ENCODE measurements at regions not wholly inside any gene's neighbourhood (a gene's known extent, or its start where the extent isn't known, plus 50 kb on each side); places are given as distances from the start of the nearest gene placed in this dataset.

DNA sequence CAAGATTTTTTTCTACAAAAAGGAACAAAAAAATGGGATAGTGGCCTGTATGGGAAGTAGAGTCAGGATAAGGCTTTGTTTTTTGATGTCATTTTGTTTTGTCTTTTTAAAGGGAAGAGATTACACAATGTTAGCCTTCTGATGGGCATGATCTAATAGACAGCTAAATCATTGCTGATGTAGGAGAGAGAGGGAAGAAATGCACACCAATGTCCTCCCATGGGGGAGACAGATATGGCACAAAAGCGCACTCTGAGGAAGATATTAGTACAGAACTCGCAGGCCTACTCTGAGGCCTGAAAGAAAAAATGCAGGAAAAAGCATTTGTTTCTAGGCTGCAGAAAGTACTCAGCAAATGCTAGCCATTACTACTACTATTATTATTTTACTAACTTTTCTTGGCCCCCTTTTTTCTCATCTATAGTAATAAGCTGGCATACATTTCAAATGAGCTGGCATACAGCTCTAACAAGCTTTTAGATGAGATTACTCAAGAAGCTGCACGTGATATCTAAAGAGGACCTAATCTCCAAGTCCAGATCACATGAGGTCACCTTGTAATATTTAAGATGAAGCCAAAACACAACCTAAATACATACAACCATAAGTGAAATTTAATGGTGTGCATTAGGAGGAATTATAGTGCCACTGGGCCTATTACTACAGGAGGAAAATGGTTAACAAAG, 269.4 kb upstream of the TANK start:
- peaks cover 20% of the 10 kb centered on the region for H3K4me1 ChIP-seq (ENCODE audit: insufficient read depth, low read length, poor library complexity, severe bottlenecking)
- no peaks in the 10 kb centered on the region for H3K9me3 ChIP-seq (ENCODE audit: low read depth, low read length, poor library complexity, severe bottlenecking)
- H3K4me3 ChIP-seq (ENCODE audit: low read depth, low read length, poor library complexity, severe bottlenecking) = no peak overlapping the region
- BruUV-seq (replicated peaks) = no TSS peak
- intact Hi-C loops (cut with micrococcal nuclease; ENCODE audit: unreplicated experiment) = no loop called here
- POLR2A ChIA-PET (ENCODE audit: low non-redundant PET) = no interaction called here
- no peaks in the 10 kb centered on the region for H3K36me3 ChIP-seq (ENCODE audit: insufficient read depth, low read length, poor library complexity, severe bottlenecking)
- CTCF ChIA-PET = no interaction called here
- DNase-seq (ENCODE audit: low spot score) = no peak
- no peak for TF ChIP-seq EZH2 (IDR thresholded peaks at IDR 0.05; ENCODE audit: borderline replicate concordance, low read depth, low read length, poor library complexity, severe bottlenecking)
- TF ChIP-seq, protein P1, sequence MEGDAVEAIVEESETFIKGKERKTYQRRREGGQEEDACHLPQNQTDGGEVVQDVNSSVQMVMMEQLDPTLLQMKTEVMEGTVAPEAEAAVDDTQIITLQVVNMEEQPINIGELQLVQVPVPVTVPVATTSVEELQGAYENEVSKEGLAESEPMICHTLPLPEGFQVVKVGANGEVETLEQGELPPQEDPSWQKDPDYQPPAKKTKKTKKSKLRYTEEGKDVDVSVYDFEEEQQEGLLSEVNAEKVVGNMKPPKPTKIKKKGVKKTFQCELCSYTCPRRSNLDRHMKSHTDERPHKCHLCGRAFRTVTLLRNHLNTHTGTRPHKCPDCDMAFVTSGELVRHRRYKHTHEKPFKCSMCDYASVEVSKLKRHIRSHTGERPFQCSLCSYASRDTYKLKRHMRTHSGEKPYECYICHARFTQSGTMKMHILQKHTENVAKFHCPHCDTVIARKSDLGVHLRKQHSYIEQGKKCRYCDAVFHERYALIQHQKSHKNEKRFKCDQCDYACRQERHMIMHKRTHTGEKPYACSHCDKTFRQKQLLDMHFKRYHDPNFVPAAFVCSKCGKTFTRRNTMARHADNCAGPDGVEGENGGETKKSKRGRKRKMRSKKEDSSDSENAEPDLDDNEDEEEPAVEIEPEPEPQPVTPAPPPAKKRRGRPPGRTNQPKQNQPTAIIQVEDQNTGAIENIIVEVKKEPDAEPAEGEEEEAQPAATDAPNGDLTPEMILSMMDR (conservative IDR thresholded peaks at IDR 0.05; ENCODE audit: low read depth, low read length) = no peak
- H3K27ac ChIP-seq (ENCODE audit: low read depth, low read length, poor library complexity, severe bottlenecking) = no peak overlapping the region
- H3K27me3 ChIP-seq (replicated peaks; ENCODE audit: insufficient read depth, low read depth, low read length, poor library complexity) = no peaks in the 10 kb centered on the region

DNA sequence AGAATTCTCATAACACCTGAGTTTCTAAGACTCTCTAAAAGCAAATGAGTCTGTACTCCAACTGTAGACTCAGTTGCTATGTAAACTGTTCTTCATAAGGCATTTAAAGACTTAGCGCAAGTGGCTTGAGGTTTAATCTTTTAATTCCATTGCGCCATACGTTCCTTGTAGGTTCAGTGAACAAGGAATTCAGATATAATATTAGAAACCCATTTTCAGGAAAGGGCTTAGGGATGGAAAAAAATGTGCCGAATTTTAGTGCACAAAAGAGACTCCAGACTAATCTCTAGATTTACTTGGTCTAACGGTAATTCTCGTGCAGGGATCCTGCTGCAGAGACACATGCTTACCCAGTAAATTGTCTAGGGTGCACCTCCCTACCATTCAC, 268.9 kb upstream of the TANK start:
- H3K4me1 ChIP-seq (ENCODE audit: insufficient read depth, low read length, poor library complexity, severe bottlenecking) = peaks cover 20% of the 10 kb centered on the region
- TF ChIP-seq, protein P1 (conservative IDR thresholded peaks at IDR 0.05; ENCODE audit: low read depth, low read length) = no peak
- TF ChIP-seq EZH2 (IDR thresholded peaks at IDR 0.05; ENCODE audit: borderline replicate concordance, low read depth, low read length, poor library complexity, severe bottlenecking) = no peak
- CTCF ChIA-PET = no interaction called here
- no TSS peak for BruUV-seq (replicated peaks)
- H3K36me3 ChIP-seq (ENCODE audit: insufficient read depth, low read length, poor library complexity, severe bottlenecking) = no peaks in the 10 kb centered on the region
- H3K4me3 ChIP-seq (ENCODE audit: low read depth, low read length, poor library complexity, severe bottlenecking) = no peak overlapping the region
- no peaks in the 10 kb centered on the region for H3K9me3 ChIP-seq (ENCODE audit: low read depth, low read length, poor library complexity, severe bottlenecking)
- DNase-seq (ENCODE audit: low spot score) = peak; percentile 17
- no peaks in the 10 kb centered on the region for H3K27me3 ChIP-seq (replicated peaks; ENCODE audit: insufficient read depth, low read depth, low read length, poor library complexity)
- no peak overlapping the region for H3K27ac ChIP-seq (ENCODE audit: low read depth, low read length, poor library complexity, severe bottlenecking)
- intact Hi-C loops (cut with micrococcal nuclease; ENCODE audit: unreplicated experiment) = no loop called here
- POLR2A ChIA-PET (ENCODE audit: low non-redundant PET) = no interaction called here

DNA sequence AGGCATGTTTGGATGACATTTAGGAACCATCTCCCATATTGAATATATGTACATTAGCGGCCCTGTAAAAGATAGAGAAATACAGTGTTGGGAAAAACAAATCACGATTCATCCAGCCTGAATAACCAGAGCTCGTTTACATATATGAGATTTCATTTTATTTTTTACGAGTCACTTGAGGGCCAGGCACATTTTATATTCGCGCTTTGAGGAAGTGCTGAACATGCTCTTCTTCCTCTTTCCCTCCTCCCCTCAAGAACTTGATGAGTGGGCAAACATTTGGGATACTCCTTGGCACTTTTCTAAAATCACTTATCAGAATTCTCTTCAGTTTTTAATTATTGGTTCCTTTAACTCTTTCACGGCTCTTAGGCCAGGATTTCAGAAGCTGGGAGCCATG, 268.0 kb upstream of the TANK start:
- BruUV-seq (replicated peaks) = no TSS peak
- peaks cover 20% of the 10 kb centered on the region for H3K4me1 ChIP-seq (ENCODE audit: insufficient read depth, low read length, poor library complexity, severe bottlenecking)
- ChIA-PET POLR2A (ENCODE audit: low non-redundant PET) (no interaction called here), CTCF (no interaction called here)
- H3K4me3 ChIP-seq (ENCODE audit: low read depth, low read length, poor library complexity, severe bottlenecking) = no peak overlapping the region
- no peaks in the 10 kb centered on the region for H3K27me3 ChIP-seq (replicated peaks; ENCODE audit: insufficient read depth, low read depth, low read length, poor library complexity)
- intact Hi-C loops (cut with micrococcal nuclease; ENCODE audit: unreplicated experiment) = no loop called here
- DNase-seq (ENCODE audit: low spot score) = peak; percentile 20
- no peak overlapping the region for H3K27ac ChIP-seq (ENCODE audit: low read depth, low read length, poor library complexity, severe bottlenecking)
- TF ChIP-seq, protein P1 (conservative IDR thresholded peaks at IDR 0.05; ENCODE audit: low read depth, low read length) = no peak
- TF ChIP-seq EZH2 (IDR thresholded peaks at IDR 0.05; ENCODE audit: borderline replicate concordance, low read depth, low read length, poor library complexity, severe bottlenecking) = no peak
- no peaks in the 10 kb centered on the region for H3K36me3 ChIP-seq (ENCODE audit: insufficient read depth, low read length, poor library complexity, severe bottlenecking)
- H3K9me3 ChIP-seq (ENCODE audit: low read depth, low read length, poor library complexity, severe bottlenecking) = no peaks in the 10 kb centered on the region
